ENCODE measurements at regions not wholly inside any gene's neighbourhood (a gene's known extent, or its start where the extent isn't known, plus 50 kb on each side); places are given as distances from the start of the nearest gene placed in this dataset.
A peak's percentile ranks its signal among the peaks of the same experiment; 100 is the strongest.

- intact Hi-C loops (cut with DNase I), result no loop called here
- no peak for DNase-seq (ENCODE audit: low spot score)
These were observed 367.9 kb downstream of the FAM133A start for GRCh38 chrX:94041881-94042280.

DNA sequence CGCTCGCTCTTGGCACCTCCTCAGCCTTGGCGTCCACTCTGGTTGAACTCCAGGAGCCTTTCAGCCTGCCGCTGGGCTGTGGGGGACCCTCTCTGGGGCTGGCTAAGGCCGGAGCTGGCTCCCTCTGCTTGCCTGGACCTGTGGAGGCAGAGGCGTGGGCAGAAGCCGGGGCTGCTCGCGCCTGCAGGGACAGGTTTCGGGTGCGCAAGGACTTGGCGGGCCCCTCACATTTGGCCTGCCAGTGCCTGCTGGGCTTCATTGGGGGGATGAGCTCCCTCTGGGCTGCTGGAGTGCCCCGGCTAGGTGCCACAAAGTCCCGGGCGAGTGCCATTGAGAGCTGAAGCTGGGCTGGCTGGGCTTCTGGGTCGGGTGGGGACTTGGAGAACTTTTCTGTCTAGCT, 371.7 kb downstream of the FAM133A start:
- DNase-seq (ENCODE audit: low spot score), result peak; percentile 59

DNA sequence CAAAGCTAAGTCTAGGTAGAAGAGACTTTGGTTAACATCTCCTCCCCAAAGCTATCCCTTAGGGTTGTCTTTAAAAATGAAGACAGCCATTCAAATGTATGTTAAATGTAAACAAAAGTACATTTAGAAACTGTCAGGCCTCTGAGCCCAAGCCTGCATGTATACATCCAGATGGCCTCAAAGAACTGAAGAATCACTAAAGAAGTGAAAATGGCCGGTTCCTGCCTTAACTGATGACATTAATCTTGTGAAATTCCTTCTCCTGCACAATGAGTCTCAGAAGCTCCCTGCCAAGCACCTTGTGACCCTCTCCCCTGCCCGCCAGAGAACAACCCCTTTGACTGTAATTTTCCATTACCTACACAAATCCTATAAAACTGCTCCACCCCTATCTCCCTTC, 377.9 kb downstream of the FAM133A start:
- intact Hi-C loops (cut with DNase I), result loop anchor here in 1 of 2 donors (2.0 kb wide), 1 partner anchor 39 kb away; no protein-coding TSS in a partner anchor
- DNase-seq (ENCODE audit: low spot score), result no peak

More for the DNA sequence above, 371.7 kb downstream of the FAM133A start:
- intact Hi-C loops (cut with DNase I), result no loop called here

GRCh38 chrX:94053575-94053974, 379.6 kb downstream of the FAM133A start:
- intact Hi-C loops (cut with DNase I), result loop anchor here in 1 of 2 donors (2.0 kb wide), 1 partner anchor 41 kb away; no protein-coding TSS in a partner anchor

GRCh38 chrX:94057385-94057784, 383.4 kb downstream of the FAM133A start:
- DNase-seq (ENCODE audit: low spot score), result no peak
- intact Hi-C loops (cut with DNase I), result no loop called here

More at GRCh38 chrX:94053575-94053974, 379.6 kb downstream of the FAM133A start:
- no peak for DNase-seq (ENCODE audit: low spot score)

- intact Hi-C loops (cut with DNase I), result no loop called here
- no peak for DNase-seq (ENCODE audit: low spot score)
These were observed 384.8 kb downstream of the FAM133A start for GRCh38 chrX:94058728-94059382.

- intact Hi-C loops (cut with DNase I), result no loop called here
- no peak for DNase-seq (ENCODE audit: low spot score)
These were observed 391.1 kb downstream of the FAM133A start for GRCh38 chrX:94065091-94065490.

DNA sequence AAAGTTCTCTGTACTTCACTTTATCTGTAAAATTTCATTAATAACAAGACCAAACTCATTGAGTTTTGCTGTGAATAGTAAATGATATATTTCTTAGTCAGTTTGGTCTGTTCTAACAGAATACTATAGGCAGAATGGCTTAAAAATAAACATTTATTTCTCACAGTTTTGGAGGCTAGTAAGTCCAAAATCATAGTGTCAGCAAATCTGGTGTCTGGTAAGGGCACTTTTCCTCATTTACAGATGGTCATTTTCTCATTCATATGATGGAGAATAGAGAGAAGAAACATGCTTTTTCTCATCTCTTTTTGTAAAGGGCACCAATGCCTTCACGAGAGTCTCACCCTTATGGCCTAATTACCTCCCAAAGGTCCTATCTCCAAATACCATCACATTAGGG, 415.1 kb downstream of the FAM133A start:
- intact Hi-C loops (cut with DNase I), result no loop called here
- no peak for DNase-seq (ENCODE audit: low spot score)

GRCh38 chrX:94097868-94098267, 423.9 kb downstream of the FAM133A start:
- intact Hi-C loops (cut with DNase I), result no loop called here
- DNase-seq (ENCODE audit: low spot score), result no peak

DNA sequence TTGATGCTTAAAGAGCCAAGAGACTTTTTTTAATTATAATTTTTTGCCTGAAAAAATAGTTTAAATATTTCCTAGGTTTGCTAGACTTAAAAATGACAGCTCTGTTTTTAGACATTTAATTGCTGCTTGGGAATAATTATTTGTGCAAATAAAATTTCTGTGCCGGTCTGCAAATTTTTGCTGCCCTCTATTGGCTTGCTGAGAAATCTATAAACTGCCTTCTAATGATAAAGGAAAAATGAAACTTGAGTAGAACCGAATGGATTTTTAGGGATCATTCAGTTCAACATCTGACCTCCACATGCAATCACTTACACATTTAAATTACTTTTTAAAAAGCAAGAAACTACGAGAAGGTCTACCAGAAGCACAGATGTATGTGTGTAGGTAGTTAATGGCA, 434.0 kb downstream of the FAM133A start:
- intact Hi-C loops (cut with DNase I), result no loop called here
- DNase-seq (ENCODE audit: low spot score), result no peak

- intact Hi-C loops (cut with DNase I), result no loop called here
- DNase-seq (ENCODE audit: low spot score), result no peak
These were observed 440.4 kb downstream of the FAM133A start for GRCh38 chrX:94114362-94114761.

DNA sequence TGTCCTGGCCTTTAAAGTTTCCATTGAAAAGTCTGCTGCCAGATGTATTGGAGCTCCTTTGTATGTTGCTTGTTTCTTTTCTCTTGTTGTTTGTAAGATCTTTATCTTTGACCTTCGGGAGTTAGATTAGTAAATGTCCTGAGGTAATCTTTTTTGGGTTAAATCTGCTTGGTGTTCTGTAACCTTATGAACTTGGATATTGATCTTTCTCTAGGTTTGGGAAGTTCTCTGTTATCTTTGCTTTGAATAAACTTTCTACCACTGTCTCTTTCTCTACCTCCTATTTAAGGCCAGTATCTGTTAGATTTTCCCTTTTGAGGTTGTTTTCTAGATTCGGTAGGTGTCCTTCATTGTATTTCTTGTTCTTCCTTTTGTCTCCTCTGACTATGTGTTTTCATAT, 447.8 kb downstream of the FAM133A start:
- intact Hi-C loops (cut with DNase I), result no loop called here
- no peak for DNase-seq (ENCODE audit: low spot score)

GRCh38 chrX:94123062-94123461, 449.1 kb downstream of the FAM133A start:
- intact Hi-C loops (cut with DNase I), result no loop called here
- no peak for DNase-seq (ENCODE audit: low spot score)

GRCh38 chrX:94162971-94163370, 489.0 kb downstream of the FAM133A start:
- intact Hi-C loops (cut with DNase I), result no loop called here
- DNase-seq (ENCODE audit: low spot score), result no peak

- intact Hi-C loops (cut with DNase I), result no loop called here
These were observed 504.3 kb downstream of the FAM133A start for GRCh38 chrX:94178145-94178788.

GRCh38 chrX:94204524-94204923, 530.5 kb downstream of the FAM133A start:
- DNase-seq (ENCODE audit: low spot score), result peak; percentile 30
- intact Hi-C loops (cut with DNase I), result no loop called here

More at GRCh38 chrX:94178145-94178788, 504.3 kb downstream of the FAM133A start:
- DNase-seq (ENCODE audit: low spot score), result no peak

DNA sequence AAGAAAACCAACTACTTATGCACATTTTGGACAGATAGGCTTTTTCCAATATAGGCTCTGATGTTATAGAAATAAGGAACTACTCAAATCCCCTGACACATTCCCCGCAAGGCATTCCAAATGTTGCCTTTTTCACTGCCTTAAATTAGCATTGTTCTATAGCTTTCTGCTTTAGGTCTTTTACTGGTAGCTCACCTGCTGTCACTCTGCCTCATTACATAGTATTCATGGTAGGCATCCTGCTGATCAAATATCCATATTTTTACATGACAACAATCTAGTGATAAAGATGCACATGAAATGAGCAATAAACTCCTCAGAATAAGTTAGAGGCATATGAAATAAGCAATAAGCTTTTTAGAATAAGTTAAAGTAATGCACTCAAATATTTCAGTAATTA, 542.7 kb downstream of the FAM133A start:
- intact Hi-C loops (cut with DNase I), result no loop called here
- DNase-seq (ENCODE audit: low spot score), result no peak

DNA sequence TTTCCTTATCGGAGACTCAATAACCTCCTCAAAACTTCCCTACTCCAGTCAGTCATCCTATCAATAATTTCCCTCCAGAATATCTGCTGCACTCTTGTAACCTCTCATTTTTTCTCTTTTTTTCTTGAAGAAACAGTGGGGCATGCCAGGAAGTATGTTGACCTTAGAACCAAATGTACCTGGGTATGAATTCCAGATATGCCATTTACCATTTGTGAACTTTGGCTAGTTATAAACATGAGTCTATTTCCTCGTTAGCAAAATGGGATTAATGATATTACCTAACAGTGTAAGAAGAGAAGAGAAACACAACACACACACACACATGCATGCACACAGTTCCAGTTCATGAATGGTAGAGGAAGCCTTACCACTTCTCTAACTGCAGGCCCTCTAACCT, 578.2 kb downstream of the FAM133A start:
- intact Hi-C loops (cut with DNase I), result no loop called here
- DNase-seq (ENCODE audit: low spot score), result no peak

GRCh38 chrX:94256396-94256795, 582.4 kb downstream of the FAM133A start:
- no peak for DNase-seq (ENCODE audit: low spot score)
- intact Hi-C loops (cut with DNase I), result no loop called here

DNA sequence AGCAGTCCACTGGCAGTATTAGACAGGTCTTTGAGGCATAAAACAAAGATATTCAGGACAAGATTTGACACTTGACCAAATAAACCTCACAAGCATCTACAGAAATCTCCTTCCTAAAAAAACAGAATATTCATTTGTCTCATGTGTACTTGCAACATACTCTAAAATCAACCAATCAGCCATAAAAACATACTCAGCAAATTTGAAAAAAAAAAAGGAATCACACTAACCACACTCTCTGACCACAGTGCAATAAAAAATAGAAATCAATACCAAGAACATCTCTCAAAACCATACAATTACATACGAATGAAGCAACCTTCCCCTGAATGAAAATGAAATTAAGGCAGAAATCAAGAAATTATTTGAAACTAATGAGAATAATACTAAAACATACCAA, 591.3 kb downstream of the FAM133A start:
- intact Hi-C loops (cut with DNase I), result no loop called here
- no peak for DNase-seq (ENCODE audit: low spot score)

DNA sequence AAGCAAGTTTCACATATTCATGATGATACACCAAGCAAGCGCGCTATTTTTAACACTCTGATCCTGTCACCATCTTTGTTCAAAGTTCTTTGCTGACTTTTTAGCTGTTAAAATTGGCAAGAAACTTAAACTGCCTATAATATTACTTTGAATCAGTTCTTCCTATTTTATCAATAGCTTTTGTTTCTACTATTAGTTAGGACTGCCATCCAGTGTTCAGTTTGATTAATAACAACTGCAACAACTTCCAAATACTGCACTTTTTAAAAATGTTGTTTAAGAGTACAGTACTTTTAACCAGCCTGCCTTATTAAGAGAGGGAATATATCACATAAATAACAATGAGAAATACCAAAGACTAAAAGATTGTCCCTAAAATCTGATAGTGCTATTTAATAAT, 614.3 kb downstream of the FAM133A start:
- intact Hi-C loops (cut with DNase I), result no loop called here
- no peak for DNase-seq (ENCODE audit: low spot score)
